Esophagus squamous epithelium (tissue), 5 donors: ENCODE measurements at regions not wholly inside any gene's neighbourhood (a gene's known extent, or its start where the extent isn't known, plus 50 kb on each side); places are given as distances from the start of the nearest gene placed in this dataset.

Source experiments
- DNase-seq: peaks from one replicate; lab custom pipeline; 2025; lab: John Stamatoyannopoulos, UW
- H3K27ac ChIP-seq, 4 donors: fragments of 200-600 bp; sonication (generic); one replicate each; pipeline ENCODE4 v1.5.1; 2016 to 2019; ENCODE audit warnings: mild to moderate bottlenecking in 1 of 4
- H3K27me3 ChIP-seq, 4 donors: fragments of 200-600 bp; sonication (generic); 1 replicate in 3 of 4; 2 replicates in 1 of 4; pipeline versions ENCODE4 v1.5.1 to v1.6.0; 2017 to 2021; ENCODE audit warnings: antibody characterized with exemption in 1 of 4
- H3K36me3 ChIP-seq, 3 donors: fragments of 200-600 bp; sonication (generic); one replicate each; pipeline ENCODE4 v1.5.1; 2016 to 2019
- H3K4me1 ChIP-seq, 3 donors: fragments of 200-600 bp; sonication (generic); one replicate each; pipeline ENCODE4 v1.5.1; 2017 to 2019
- H3K4me3 ChIP-seq, 4 donors: fragments of 200-600 bp; sonication (generic); 1 replicate in 3 of 4; 2 replicates in 1 of 4; pipeline ENCODE4 v1.5.1; 2016 to 2019; ENCODE audit warnings: mild to moderate bottlenecking in 2 of 4, moderate library complexity in 1 of 4
- H3K9me3 ChIP-seq, 3 donors: fragments of 200-600 bp; sonication (generic); one replicate each; pipeline ENCODE4 v1.5.1; 2016 to 2019
- CTCF ChIP-seq, 6 experiments: fragments of 450-650 bp in 4 of 6; fragments of 200-600 bp in 2 of 6; sonication (generic) in 2 of 6; IDR thresholded peaks; one replicate each; pipeline ENCODE4 v1.5.1; 2016 to 2019; ENCODE audit warnings: antibody characterized with exemption in 6 of 6, mild to moderate bottlenecking in 4 of 6, moderate library complexity in 4 of 6
- POLR2A ChIP-seq, 4 donors: fragments of 450-650 bp; IDR thresholded peaks; one replicate each; pipeline ENCODE4 v1.6.1; 2017; ENCODE audit warnings: antibody characterized with exemption in 4 of 4, mild to moderate bottlenecking in 4 of 4, moderate library complexity in 3 of 4
- WGBS, 2 donors: methylation state at CpG; one replicate each; pipeline ENCODE4 v1.1.5; 2018; 5-methylcytosine and 5-hydroxymethylcytosine counted together
- intact Hi-C: fragments of 100-400 bp; cut with DNase I; formaldehyde crosslinking; loops from one replicate; pipeline ENCODE4 v1.15.0; 2022
- donor health status: DM: yes; HTN: yes; CAD: no.

GRCh38 chr13:83691966-83692365 lies 190.3 kb downstream of the SLITRK1 start:
- DNase-seq: no peak
- H3K27me3 ChIP-seq: no peaks in the 10 kb centered on the region
- H3K36me3 ChIP-seq: no peaks in the 10 kb centered on the region
- no peaks in the 10 kb centered on the region for H3K9me3 ChIP-seq
- intact Hi-C loops: no loop called here
- H3K27ac ChIP-seq: no peak overlapping the region
- H3K4me1 ChIP-seq: no peaks in the 10 kb centered on the region
- 54 to 55% methylated on average over 1 of the region's 1 CpG for WGBS, 2 donors
- no peak overlapping the region for H3K4me3 ChIP-seq
- TF ChIP-seq CTCF (IDR thresholded peaks at IDR 0.05) (no peak), POLR2A (IDR thresholded peaks at IDR 0.05) (no peak)

GRCh38 chr13:83681547-83681946 lies 200.7 kb downstream of the SLITRK1 start:
- H3K27ac ChIP-seq: no peak overlapping the region
- no peaks in the 10 kb centered on the region for H3K36me3 ChIP-seq
- no peaks in the 10 kb centered on the region for H3K27me3 ChIP-seq
- DNase-seq: no peak
- no peaks in the 10 kb centered on the region for H3K9me3 ChIP-seq
- no peak overlapping the region for H3K4me3 ChIP-seq
- intact Hi-C loops: no loop called here
- 58 to 67% methylated on average over 1 of the region's 1 CpG for WGBS, 2 donors
- no peaks in the 10 kb centered on the region for H3K4me1 ChIP-seq
- TF ChIP-seq CTCF (IDR thresholded peaks at IDR 0.05) (no peak), POLR2A (IDR thresholded peaks at IDR 0.05) (no peak)

- no peak for TF ChIP-seq CTCF (IDR thresholded peaks at IDR 0.05)
- no peak for TF ChIP-seq POLR2A (IDR thresholded peaks at IDR 0.05)
- DNase-seq: no peak
- no peaks in the 10 kb centered on the region for H3K36me3 ChIP-seq
- H3K9me3 ChIP-seq: no peaks in the 10 kb centered on the region
- intact Hi-C loops: no loop called here
- no peaks in the 10 kb centered on the region for H3K27me3 ChIP-seq
- H3K27ac ChIP-seq: no peak overlapping the region
- H3K4me3 ChIP-seq: no peak overlapping the region
- no peaks in the 10 kb centered on the region for H3K4me1 ChIP-seq
These were observed 204.3 kb downstream of the SLITRK1 start for GRCh38 chr13:83677985-83678384.

GRCh38 chr13:83672612-83673011 lies 209.7 kb downstream of the SLITRK1 start:
- DNase-seq: no peak
- H3K4me1 ChIP-seq: no peaks in the 10 kb centered on the region
- TF ChIP-seq POLR2A (IDR thresholded peaks at IDR 0.05) (no peak), CTCF (IDR thresholded peaks at IDR 0.05) (no peak)
- H3K4me3 ChIP-seq: no peak overlapping the region
- no peaks in the 10 kb centered on the region for H3K27me3 ChIP-seq
- no peaks in the 10 kb centered on the region for H3K36me3 ChIP-seq
- H3K27ac ChIP-seq: no peak overlapping the region
- H3K9me3 ChIP-seq: no peaks in the 10 kb centered on the region
- WGBS, 2 donors: 82 to 90% methylated on average over 2 of the region's 2 CpGs
- intact Hi-C loops: no loop called here

- Histone ChIP-seq H3K27ac (no peak overlapping the region), H3K27me3 (no peaks in the 10 kb centered on the region), H3K4me1 (no peaks in the 10 kb centered on the region), H3K36me3 (no peaks in the 10 kb centered on the region), H3K4me3 (no peak overlapping the region), H3K9me3 (no peaks in the 10 kb centered on the region)
- TF ChIP-seq CTCF (IDR thresholded peaks at IDR 0.05): no peak
- TF ChIP-seq POLR2A (IDR thresholded peaks at IDR 0.05): no peak
- no peak for DNase-seq
- WGBS, 2 donors: 76 to 90% methylated on average over 2 of the region's 2 CpGs
- intact Hi-C loops: no loop called here
These were observed 214.7 kb downstream of the SLITRK1 start for GRCh38 chr13:83667606-83668005.
